IMR-90 (cell line): ENCODE measurements at regions not wholly inside any gene's neighbourhood (a gene's known extent, or its start where the extent isn't known, plus 50 kb on each side); places are given as distances from the start of the nearest gene placed in this dataset.

Experiments
- ATAC-seq: fragments of 200-7000 bp; cut with Tn5 transposase; 2 replicates; pipeline ENCODE4 v1.9.1; 2020; ENCODE audit warnings: low read depth, mild to moderate bottlenecking, moderate library complexity
- BruUV-seq: library from RNA; stranded (reverse); fragments of 400-500 nt; replicated peaks from 2 replicates; lab custom pipeline; 2021; lab: Mats Ljungman, UMichigan
- CTCF ChIA-PET: fragments of 300-600 bp; formaldehyde crosslinking; extraction: SDS; loops from one replicate; lab custom pipeline; 2021; ENCODE audit warnings: antibody characterized with exemption; lab: Yijun Ruan, JAX
- POLR2A ChIA-PET: fragments of 300-600 bp; sonication (Branson Sonifier 250); formaldehyde crosslinking; loops from one replicate; lab custom pipeline; 2022; ENCODE audit warnings: antibody characterized with exemption; ENCODE audit not compliant: unreplicated experiment; lab: Charles Lee
- DNase-seq: peaks from one replicate; pipeline ENCODE4 v3.0.0; 2013
- H2AFZ ChIP-seq: replicated peaks from 2 replicates; pipeline ENCODE3; 2013; ENCODE audit warnings: low read length, mild to moderate bottlenecking; ENCODE audit not compliant: poor library complexity
- H2AK5ac ChIP-seq: 2 replicates; pipeline ENCODE4 v1.6.1; 2013; ENCODE audit warnings: low read depth, low read length, inconsistent platforms
- H2AK9ac ChIP-seq: replicated peaks from 2 replicates; pipeline ENCODE3; 2013; ENCODE audit warnings: mild to moderate bottlenecking, low read depth, low read length, moderate library complexity; ENCODE audit not compliant: poor library complexity
- H2BK120ac ChIP-seq: 2 replicates; pipeline ENCODE4 v1.6.1; 2013; ENCODE audit warnings: low read depth, low read length, inconsistent platforms
- H2BK15ac ChIP-seq: 3 replicates; pipeline ENCODE4 v1.6.1; 2013; ENCODE audit warnings: low read depth, low read length, inconsistent platforms
- H2BK20ac ChIP-seq: 2 replicates; pipeline ENCODE4 v1.6.1; 2013; ENCODE audit warnings: low read depth, mild to moderate bottlenecking, inconsistent platforms, low read length, moderate library complexity
- H2BK5ac ChIP-seq: 2 replicates; pipeline ENCODE4 v1.6.1; 2013; ENCODE audit warnings: mild to moderate bottlenecking, low read depth, low read length, inconsistent platforms; ENCODE audit not compliant: poor library complexity, severe bottlenecking
- H3K14ac ChIP-seq: replicated peaks from 2 replicates; pipeline ENCODE4 v1.6.1; 2013; ENCODE audit warnings: low read depth, low read length, inconsistent platforms
- H3K18ac ChIP-seq: 2 replicates; pipeline ENCODE4 v1.6.1; 2013; ENCODE audit warnings: low read depth, low read length, control low read depth
- H3K23ac ChIP-seq: 2 replicates; pipeline ENCODE4 v1.6.1; 2013; ENCODE audit warnings: low read depth, low read length, inconsistent platforms
- H3K27ac ChIP-seq: 2 replicates; pipeline ENCODE4 v1.5.1; 2013; ENCODE audit warnings: mild to moderate bottlenecking, control low read depth, low read length; ENCODE audit not compliant: insufficient read depth
- H3K27me3 ChIP-seq: 2 replicates; pipeline ENCODE4 v1.6.1; 2013; ENCODE audit warnings: low read length; ENCODE audit not compliant: control insufficient read depth, insufficient read depth
- H3K36me3 ChIP-seq: 2 replicates; pipeline ENCODE4 v1.6.1; 2013; ENCODE audit warnings: low read length, mixed read lengths; ENCODE audit not compliant: control insufficient read depth, insufficient read depth
- H3K4ac ChIP-seq: 2 replicates; pipeline ENCODE4 v1.6.1; 2013; ENCODE audit warnings: low read depth, low read length, inconsistent platforms
- H3K4me1 ChIP-seq: 2 replicates; pipeline ENCODE4 v1.6.1; 2013; ENCODE audit warnings: low read length, mixed read lengths; ENCODE audit not compliant: control insufficient read depth, insufficient read depth
- H3K4me2 ChIP-seq: 2 replicates; pipeline ENCODE4 v1.6.1; 2013; ENCODE audit warnings: low read depth, mild to moderate bottlenecking, control low read depth, low read length, moderate library complexity
- H3K4me3 ChIP-seq: 2 replicates; pipeline ENCODE4 v1.5.1; 2013; ENCODE audit warnings: low read depth, mild to moderate bottlenecking, control low read depth, low read length, moderate library complexity; ENCODE audit not compliant: insufficient read depth
- H3K56ac ChIP-seq: 2 replicates; pipeline ENCODE4 v1.6.1; 2013; ENCODE audit warnings: low read length, inconsistent platforms; ENCODE audit not compliant: insufficient read depth; ENCODE audit errors: extremely low read depth
- H3K79me1 ChIP-seq, 2 experiments: 2 replicates each; pipeline ENCODE4 v1.6.1; 2013; ENCODE audit warnings: low read length in 2 of 2, inconsistent platforms in 1 of 2, low read depth in 1 of 2
- H3K9ac ChIP-seq: 2 replicates; pipeline ENCODE4 v1.6.1; 2013; ENCODE audit warnings: low read depth, low read length, control low read depth
- H3K9me1 ChIP-seq: 2 replicates; pipeline ENCODE4 v1.6.1; 2013; ENCODE audit warnings: low read length, inconsistent platforms; ENCODE audit not compliant: insufficient read depth
- H3K9me3 ChIP-seq: 2 replicates; pipeline ENCODE4 v1.6.1; 2013; ENCODE audit warnings: low read length; ENCODE audit not compliant: control insufficient read depth, insufficient read depth
- H4K20me1 ChIP-seq: 2 replicates; pipeline ENCODE4 v1.6.1; 2013; ENCODE audit warnings: low read length, inconsistent platforms; ENCODE audit not compliant: insufficient read depth
- H4K5ac ChIP-seq: 2 replicates; pipeline ENCODE4 v1.6.1; 2013; ENCODE audit warnings: mild to moderate bottlenecking, low read depth, low read length, control low read depth
- H4K8ac ChIP-seq, 2 experiments: 2 replicates each; pipeline ENCODE4 v1.6.1; 2013; ENCODE audit warnings: low read depth in 2 of 2, low read length in 2 of 2, control low read depth in 1 of 2, inconsistent platforms in 1 of 2
- H4K91ac ChIP-seq: 2 replicates; pipeline ENCODE4 v1.6.1; 2013; ENCODE audit warnings: low read depth, low read length, inconsistent platforms; ENCODE audit not compliant: insufficient read depth
- CHD1 ChIP-seq: IDR thresholded peaks from 2 replicates; pipeline ENCODE4 v1.6.1; 2012; ENCODE audit warnings: low read depth, low read length, improper control_type of control experiment
- MAFK ChIP-seq: IDR thresholded peaks from 2 replicates; pipeline ENCODE4 v1.6.1; 2012; ENCODE audit warnings: low read depth, low read length, improper control_type of control experiment
- whole genome bisulfite sequencing, 2 experiments: methylation state at CpG; one replicate each; pipeline versions ENCODE4 v1.1.5 to v1.1.7; 2013; ENCODE audit warnings: missing lambda C conversion rate in 2 of 2; ENCODE audit not compliant: insufficient read length in 1 of 2; ENCODE audit errors: extremely low coverage in 2 of 2; 5-methylcytosine and 5-hydroxymethylcytosine counted together
- dilution Hi-C: fragments of 300-500 bp; cut with HindIII; formaldehyde crosslinking; loops from one replicate; pipeline ENCODE4 v1.14.3; 2018; ENCODE audit warnings: low sequenced_read_pairs; ENCODE audit not compliant: unreplicated experiment
- in situ Hi-C: fragments of 300-500 bp; cut with MboI; formaldehyde crosslinking; loops from 3 replicates; pipeline ENCODE4 v1.14.3; 2019; ENCODE audit warnings: low sequenced_read_pairs, inconsistent platforms, mixed read lengths
- intact Hi-C: fragments of 100-400 bp; cut with micrococcal nuclease; formaldehyde crosslinking; loops from 2 replicates; pipeline ENCODE4 v1.10.0; 2022

DNA sequence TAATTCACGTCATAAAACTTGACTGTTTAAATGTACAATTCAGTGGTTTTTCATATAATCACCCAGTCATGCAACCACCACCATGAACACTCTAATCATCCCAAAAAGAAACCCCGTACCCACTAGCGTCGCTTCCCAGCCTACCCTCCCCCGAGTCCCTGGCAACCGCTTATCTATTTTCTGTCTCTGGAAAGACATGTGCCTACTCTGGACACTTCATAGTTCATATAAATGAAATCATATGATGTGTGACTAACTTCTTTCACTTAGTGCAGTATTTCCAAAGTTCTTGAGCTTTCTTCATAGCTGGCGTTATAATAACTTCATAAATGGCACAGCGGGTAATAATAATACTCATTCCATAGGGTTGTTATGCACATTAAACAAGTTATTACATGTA is 215.2 kb downstream of the MYLK4 start:
- BruUV-seq: no TSS peak
- peaks cover 2% of the 10 kb centered on the region; the same call in 1 of the 2 replicates for H4K20me1 ChIP-seq
- ChIA-PET CTCF (no interaction called here), POLR2A (no interaction called here)
- no peak overlapping the region for H4K8ac ChIP-seq
- no peaks in the 10 kb centered on the region for H3K79me1 ChIP-seq
- H3K4me1 ChIP-seq: peaks cover 9% of the 10 kb centered on the region
- no CpG with 5 or more reads among the region's 8 CpGs for WGBS, 2 experiments
- in situ Hi-C loops (no loop called here), intact Hi-C loops (no loop called here), dilution Hi-C loops (no loop called here)
- H2BK5ac ChIP-seq: no peak overlapping the region
- H3K9me1 ChIP-seq: peaks cover 2% of the 10 kb centered on the region; the same call in 1 of the 2 replicates
- DNase-seq: no peak
- no peak overlapping the region for H3K14ac ChIP-seq
- H3K36me3 ChIP-seq: no peaks in the 10 kb centered on the region
- H2BK120ac ChIP-seq: no peak overlapping the region
- H3K27me3 ChIP-seq: peaks cover 28% of the 10 kb centered on the region
- no peak for TF ChIP-seq CHD1
- TF ChIP-seq MAFK: no peak
- no peak overlapping the region for H2AK5ac ChIP-seq
- no peak overlapping the region for H3K4me2 ChIP-seq
- H2AFZ ChIP-seq: no peak overlapping the region
- H3K4ac ChIP-seq: no peak overlapping the region
- H4K5ac ChIP-seq: no peak overlapping the region
- no peak overlapping the region for H3K56ac ChIP-seq
- no peak overlapping the region for H3K4me3 ChIP-seq
- H3K9me3 ChIP-seq: peaks cover 3% of the 10 kb centered on the region; the same call in 1 of the 2 replicates
- no peak overlapping the region for H2BK15ac ChIP-seq
- H3K9ac ChIP-seq: no peak overlapping the region
- no peak for ATAC-seq
- no peak overlapping the region for H3K18ac ChIP-seq
- no peak overlapping the region for H3K27ac ChIP-seq
- H2BK20ac ChIP-seq: no peak overlapping the region
- no peak overlapping the region for H2AK9ac ChIP-seq
- H3K23ac ChIP-seq: no peak overlapping the region
- H4K91ac ChIP-seq: no peak overlapping the region
